Spleen (tissue), 7 donors: ENCODE measurements at regions not wholly inside any gene's neighbourhood (a gene's known extent, or its start where the extent isn't known, plus 50 kb on each side); places are given as distances from the start of the nearest gene placed in this dataset.

Experiments
- POLR2A ChIP-seq, 3 donors: fragments of 450-650 bp; IDR thresholded peaks; one replicate each; pipeline ENCODE4 v1.5.1; 2017; ENCODE audit warnings: antibody characterized with exemption in 3 of 3, mild to moderate bottlenecking in 1 of 3
- POLR2AphosphoS5 ChIP-seq, 3 donors: sonication (generic); formaldehyde crosslinking; IDR thresholded peaks; one replicate each; pipeline ENCODE4 v1.5.1; 2017; ENCODE audit warnings: antibody characterized with exemption in 3 of 3
- TF ChIP-seq, protein P1 (sequence below), 11 experiments: fragments of 200-600 bp in 7 of 11; fragments of 450-650 bp in 4 of 11; sonication (generic) in 4 of 11; IDR thresholded peaks in 8 of 11; conservative IDR thresholded peaks in 3 of 11; 1 replicate in 7 of 11; 2 replicates in 4 of 11; pipeline versions ENCODE4 v1.4.0 to v1.8.0; 2016 to 2021; ENCODE audit warnings: antibody characterized with exemption in 11 of 11, inconsistent platforms in 4 of 11, mild to moderate bottlenecking in 1 of 11
- donor health status: DM: no; HTN: no; CAD: no; lungs with moderate emphysema.
- donor health status: DM: no; HTN: no; CAD: no.
- donor health status: DM: no; HTN: no; CAD: no.

GRCh38 chr4:146076081-146076480 is 99.4 kb upstream of the LSM6 start:
- TF ChIP-seq, protein P1, sequence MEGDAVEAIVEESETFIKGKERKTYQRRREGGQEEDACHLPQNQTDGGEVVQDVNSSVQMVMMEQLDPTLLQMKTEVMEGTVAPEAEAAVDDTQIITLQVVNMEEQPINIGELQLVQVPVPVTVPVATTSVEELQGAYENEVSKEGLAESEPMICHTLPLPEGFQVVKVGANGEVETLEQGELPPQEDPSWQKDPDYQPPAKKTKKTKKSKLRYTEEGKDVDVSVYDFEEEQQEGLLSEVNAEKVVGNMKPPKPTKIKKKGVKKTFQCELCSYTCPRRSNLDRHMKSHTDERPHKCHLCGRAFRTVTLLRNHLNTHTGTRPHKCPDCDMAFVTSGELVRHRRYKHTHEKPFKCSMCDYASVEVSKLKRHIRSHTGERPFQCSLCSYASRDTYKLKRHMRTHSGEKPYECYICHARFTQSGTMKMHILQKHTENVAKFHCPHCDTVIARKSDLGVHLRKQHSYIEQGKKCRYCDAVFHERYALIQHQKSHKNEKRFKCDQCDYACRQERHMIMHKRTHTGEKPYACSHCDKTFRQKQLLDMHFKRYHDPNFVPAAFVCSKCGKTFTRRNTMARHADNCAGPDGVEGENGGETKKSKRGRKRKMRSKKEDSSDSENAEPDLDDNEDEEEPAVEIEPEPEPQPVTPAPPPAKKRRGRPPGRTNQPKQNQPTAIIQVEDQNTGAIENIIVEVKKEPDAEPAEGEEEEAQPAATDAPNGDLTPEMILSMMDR (IDR thresholded peaks at IDR 0.05 in 8 of 11, conservative IDR thresholded peaks at IDR 0.05 in 3 of 11), result no peak
- TF ChIP-seq POLR2A (IDR thresholded peaks at IDR 0.05) (no peak), POLR2AphosphoS5 (IDR thresholded peaks at IDR 0.05) (no peak)
